NCI-H2029 treated with DMSO at 0.1 percent for 48 hours (cell line): ENCODE measurements at regions not wholly inside any gene's neighbourhood (a gene's known extent, or its start where the extent isn't known, plus 50 kb on each side); places are given as distances from the start of the nearest gene placed in this dataset.
"Not testable (repeated sequence)": the region's sequence is repeated elsewhere in the genome, so short reads cannot be mapped to it uniquely, and the experiment has no call there.

ENCODE experiments used
- DNase-seq: peaks from one replicate; lab custom pipeline; 2025; lab: John Stamatoyannopoulos, UW

DNA sequence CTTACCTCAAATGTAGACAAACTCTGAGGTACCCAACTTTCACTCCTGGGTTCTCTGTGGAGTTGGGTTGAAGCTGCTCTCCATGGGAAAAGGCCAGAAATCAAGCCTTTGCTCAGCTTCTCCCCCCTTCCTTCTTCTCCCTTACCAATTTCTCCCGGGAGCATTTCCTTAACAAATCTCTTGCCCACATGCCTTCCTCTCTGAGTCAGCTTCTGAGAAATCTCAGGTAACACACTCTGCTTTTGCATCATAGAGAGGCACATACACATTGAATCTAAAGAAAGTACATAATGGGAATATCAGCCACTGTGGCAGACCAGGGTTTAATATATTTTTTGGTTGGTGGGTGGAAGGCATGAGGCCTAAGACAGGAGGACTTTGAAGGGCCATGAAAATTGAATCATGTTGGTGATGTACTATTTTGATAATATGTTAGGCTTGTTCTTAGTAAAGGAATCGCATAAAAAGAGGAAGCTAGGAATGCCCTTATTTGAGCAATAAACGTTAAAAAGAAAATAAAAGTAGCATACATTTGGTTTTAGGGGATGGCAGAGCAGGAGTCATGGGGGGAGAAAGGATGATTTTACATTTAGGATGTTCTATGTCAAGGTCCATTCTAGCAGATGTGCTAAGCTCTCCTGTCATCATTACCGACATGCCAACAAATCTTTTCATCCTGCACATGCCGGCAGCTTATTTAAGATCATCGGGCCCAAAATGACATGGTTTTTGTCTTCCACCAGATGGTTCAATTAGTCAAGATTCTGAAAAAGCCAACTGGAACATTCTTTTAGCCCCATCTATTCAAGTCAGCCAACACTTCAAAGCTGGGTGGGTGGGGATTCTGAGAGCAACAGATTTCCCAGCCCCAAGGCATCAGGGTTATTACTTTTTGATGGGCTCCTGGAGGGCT lies 199.5 kb upstream of the CLINT1 start:
- DNase-seq, result no peak

DNA sequence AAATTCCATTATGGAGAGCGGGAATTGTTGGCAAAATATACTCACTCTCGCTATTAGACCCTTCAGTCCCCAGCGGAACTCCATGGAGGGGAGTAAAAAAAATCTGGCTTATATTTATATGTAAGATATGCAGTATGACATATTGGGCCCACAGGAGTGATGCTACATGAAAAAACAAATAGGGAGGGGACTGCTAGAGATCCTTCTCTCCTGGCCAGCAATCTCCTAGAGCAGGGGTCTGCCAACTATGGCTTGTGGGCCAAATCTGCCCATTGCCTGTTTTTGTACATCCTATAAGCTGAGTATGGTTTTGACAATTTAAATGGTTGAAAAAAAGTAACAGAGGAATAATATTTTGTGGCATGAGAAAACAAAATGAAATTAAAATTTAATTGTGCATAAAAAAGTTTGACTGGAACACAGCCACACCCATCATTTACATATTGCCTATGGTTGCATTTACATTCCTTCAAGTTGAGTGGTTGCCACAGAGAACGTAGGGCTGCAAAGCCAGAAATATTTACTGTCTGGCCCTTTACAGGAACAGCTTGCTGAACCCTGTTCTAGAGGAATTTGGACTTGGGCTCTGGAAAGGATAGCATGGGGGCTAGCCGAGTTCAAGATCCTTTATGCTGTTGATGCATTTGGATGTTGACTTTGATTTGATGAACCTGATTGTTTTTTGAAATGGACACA lies 197.3 kb upstream of the CLINT1 start:
- no peak for DNase-seq

DNA sequence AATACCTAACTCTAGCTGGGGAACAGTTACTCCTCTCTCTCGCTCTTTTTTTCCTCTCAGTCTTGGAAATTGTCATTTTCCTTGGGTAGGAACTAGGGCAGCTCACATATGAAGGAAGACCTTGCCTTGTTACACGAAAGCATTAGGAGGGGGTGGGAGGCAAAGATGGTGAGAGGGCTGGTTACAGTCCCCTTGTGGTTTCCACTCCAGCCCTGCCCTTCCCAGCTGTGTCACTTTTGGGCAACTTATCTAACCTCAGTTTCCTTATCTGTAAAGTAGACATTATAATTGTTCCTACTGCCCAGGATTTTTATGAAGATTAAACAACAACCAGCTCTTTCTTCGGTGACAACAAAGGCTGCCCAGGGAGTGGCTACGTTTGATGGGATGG lies 196.2 kb upstream of the CLINT1 start:
- no peak for DNase-seq

DNA sequence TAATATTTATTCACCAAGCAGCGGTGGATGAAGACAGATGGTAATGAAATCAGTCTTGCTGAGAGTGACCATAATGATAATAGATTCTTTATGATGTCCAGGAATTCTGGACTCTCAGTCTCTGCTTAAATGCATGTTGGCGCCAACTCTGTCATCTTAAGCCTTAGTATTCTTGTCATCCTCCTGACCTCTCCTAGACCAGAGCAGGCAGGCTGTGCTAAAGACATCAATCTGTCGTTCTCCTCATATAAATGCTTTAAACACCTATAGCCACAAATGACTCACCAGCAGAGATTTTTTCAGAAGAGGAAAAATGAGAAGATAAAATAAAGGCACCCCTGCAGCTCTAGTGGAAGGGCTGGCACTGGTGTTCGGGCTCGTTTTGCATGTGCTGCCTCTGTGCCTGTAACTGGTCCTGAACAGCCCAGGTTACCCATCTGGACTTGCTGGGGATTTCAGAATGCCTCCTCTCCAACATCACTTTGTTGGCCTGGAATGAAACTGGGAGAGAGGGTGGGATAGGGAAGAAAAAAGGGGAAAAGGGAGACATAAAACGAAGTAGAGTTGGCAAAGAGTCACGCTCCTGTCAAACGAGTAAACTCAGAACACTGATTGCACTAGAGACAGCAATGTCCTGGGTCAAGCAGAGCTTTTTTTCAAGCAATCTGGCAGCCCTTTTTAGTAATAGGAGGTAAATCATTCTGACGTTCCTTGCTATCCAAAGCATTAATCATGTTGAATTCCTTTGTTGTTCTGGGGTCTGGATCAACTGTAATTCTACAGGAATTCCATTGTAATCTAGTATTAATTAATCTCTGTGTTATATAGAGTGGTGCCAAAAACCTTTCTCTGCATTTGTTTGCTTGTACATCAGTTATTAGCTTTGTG lies 195.5 kb upstream of the CLINT1 start:
- no peak for DNase-seq

DNA sequence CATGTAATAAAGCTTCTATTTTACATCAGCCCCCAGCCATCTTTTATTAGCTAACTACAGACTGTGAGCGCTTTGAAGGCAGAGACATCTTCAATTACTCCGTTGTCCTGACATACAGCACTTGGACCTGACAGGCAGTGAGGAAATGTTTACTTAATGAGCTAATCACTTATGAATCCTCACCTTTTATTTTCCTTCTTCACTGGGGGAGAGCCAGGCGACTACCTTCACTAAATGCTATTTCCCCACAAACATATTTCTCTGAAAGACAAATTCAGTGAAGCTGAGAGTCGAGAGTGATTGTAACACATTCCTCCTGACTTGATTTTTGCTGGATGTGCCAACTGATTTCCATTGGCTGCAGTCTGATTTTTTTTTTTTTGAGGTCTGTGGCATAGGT lies 192.1 kb upstream of the CLINT1 start:
- no peak for DNase-seq

DNA sequence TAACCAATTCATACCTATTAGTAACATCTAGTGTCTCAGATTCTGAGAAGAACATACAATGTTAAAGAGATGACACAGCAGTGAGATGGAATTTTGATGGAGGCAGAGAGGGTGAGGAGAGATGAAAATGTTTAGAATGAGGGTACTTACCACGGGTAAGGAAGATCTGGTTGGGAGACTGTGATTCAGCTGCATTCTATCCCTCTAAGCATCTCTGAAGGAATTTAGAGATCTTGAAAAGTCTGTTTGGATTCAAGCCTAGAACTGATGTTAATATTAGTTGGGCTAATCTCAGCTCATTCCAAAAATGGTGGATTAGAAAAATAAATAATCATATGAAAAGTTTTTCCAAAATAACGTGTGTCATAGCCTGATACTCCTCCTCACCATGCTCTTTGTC lies 191.5 kb upstream of the CLINT1 start:
- no peak for DNase-seq

DNA sequence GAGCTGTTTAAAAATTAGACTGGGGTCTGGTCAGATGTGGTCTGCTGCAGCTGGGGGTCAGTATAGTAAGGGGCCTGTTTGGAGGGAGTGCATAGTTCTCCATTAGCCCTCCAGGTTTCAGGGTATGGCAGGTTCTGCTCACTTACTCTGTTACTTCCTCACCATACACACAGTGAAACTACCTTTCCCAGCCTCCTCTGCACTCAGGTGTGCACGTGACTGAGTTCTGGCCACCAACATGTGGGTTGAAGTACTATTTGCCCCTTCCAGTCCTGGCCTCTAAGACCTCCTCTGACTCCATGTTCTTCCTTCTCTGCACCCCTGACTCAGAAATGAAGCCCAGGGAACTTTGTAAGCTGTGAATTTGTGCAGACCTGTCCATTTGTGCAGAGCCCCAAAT lies 190.5 kb upstream of the CLINT1 start:
- no peak for DNase-seq

DNA sequence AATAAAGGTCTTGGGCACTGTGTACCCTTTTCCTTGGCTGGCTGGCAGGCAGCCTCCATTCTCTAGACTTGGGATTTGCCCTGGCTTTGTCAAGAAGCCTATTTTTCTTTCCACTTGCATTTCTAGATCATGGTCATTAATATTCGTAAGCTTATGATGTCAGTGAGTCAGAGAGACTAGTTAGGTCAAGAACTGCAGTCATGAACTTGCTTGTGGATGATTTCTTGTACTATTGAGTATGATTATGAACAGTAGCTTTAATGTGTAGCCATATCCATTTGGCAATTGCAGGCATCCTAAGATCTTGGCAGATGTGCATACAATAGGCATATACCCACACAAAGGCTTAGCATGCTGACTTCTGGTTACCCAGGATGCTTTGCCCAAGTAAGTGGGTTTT lies 186.8 kb upstream of the CLINT1 start:
- no peak for DNase-seq

DNA sequence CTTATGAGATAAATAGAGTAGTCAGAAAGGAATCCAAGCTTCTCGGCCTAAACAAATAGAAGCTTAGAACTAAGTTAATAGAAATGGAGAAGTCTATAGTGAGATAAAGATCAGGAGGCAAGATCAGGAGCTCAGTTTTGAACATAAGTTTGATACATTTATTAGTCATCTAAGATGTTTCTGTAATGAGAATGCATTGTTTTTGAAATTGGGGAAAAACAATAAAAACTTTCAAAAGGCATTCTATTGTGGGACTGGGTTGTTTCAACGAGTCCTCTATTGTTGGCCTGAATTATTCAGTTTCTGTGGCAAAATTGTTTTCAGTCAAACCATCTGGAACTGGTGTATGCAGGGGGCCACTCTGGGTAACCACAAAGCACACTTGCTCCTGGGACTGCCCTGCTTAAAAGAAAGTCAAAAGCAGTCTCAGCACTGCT lies 181.0 kb upstream of the CLINT1 start:
- no peak for DNase-seq

DNA sequence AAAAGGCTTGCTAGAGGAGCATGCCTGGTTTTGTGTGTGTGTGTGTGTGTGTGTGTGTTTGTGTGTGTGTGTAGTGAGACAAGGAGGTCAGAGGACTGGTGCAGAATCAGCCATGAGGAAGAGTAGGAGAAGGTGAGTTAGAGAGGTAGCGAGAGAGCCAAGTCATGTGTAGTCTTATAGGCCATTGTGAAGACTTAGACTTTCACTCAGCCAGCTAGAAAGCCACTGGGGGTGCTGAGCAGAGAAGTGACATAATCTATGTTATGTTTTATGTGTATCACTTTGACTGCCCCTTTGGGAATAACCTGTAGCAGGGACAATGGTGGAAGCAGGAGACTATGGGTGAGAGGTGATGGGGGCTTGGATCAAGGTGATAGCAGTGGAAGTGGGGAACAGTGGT lies 180.5 kb upstream of the CLINT1 start:
- no peak for DNase-seq

DNA sequence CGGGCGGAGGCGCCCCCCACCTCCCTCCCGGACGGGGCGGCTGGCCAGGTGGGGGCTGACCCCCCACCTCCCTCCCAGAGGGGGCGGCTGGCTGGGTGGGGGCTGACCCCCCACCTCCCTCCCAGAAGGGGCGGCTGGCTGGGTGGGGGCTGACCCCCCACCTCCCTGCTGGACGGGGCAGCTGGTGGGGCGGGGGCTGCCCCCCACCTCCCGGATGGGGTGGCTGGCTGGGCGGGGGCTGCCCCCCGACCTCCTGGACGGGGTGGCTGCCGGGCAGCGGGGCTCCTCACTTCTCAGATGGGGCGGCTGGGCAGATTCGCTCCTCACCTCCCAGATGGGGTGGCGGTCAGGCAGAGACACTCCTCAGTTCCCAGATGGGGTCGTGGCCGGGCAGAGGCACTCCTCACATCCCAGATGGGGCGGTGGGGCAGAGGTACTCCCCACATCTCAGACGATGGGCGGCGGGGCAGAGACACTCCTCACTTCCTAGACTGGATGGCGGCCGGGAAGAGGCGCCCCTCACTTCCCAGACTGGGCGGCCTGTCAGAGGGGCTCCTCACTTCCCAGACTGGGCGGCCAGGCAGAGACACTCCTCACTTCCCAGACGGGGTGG lies 178.1 kb upstream of the CLINT1 start:
- not testable (repeated sequence) for DNase-seq

DNA sequence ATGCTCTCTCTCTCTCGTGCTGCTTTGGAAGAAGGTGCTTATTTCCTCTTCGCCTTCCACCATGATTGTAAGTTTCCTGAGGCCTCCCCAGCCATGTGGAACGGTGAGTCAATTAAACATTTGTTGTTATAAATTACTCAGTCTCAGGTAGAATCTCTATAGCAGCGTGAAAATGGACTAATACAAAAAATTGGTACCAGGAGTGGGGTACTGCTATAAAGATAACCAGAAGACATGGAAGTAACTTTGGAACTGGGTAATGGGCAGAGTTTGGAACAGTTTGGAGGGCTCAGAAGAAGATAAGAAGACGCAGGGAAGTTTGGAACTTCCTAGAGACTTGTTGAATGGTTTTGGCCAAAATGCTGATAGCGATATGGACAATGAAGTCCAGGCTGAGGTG lies 175.6 kb upstream of the CLINT1 start:
- DNase-seq, result not testable (repeated sequence)

DNA sequence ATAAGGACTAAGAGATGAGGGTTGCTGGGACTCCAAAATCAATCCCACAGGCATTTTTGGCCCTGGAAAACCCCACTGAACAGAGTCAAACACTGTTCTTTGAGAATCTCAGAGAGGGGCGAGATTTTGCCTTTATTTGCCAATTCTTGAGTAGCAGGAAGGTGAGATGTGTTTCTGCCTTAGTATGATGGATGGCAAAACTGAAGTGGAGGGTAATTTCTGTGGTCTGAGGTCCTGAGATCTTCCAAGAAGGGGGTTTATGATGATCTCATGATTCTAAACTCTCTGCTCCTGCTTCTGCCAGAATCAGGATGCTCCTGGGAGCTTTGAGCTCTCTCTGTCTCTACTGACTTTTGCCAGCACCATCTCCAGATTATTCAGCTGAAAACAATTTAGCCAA lies 174.8 kb upstream of the CLINT1 start:
- no peak for DNase-seq

DNA sequence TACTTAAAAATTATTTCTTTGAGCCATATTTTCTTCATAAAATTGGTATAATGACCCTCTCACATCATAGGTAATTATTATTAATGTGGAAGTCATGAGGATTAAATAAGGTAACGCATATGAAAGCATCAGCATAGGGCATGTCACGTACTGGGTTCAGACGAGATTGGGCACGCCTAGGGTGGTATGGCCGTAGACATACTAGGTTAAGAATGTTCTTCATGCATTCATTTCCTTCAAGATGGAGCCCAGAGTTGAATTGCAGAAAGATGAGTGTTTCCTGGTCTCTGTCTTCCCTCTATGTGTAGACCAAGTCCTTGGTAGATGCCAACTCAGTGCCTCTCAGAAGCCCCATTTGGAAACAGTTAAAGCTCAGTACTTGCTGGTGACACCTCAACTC lies 174.1 kb upstream of the CLINT1 start:
- no peak for DNase-seq

DNA sequence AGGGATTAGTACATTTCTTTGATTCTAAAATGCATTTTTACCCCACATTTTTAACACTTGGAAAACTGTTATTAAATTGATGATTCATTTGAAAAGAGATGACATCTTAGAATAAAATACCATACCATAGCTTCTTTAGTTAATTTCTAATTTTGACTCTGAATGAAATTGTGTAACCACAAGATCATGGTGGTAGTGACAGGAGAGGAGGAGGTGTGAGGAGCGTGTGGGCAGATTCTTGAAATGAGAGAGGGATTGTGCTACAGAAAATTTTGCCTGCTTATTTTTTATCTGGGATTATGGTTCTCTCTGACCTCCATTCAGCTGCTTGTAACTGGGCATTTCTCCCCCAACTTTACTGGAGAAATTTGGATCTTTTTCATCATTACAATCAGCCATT lies 173.3 kb upstream of the CLINT1 start:
- no peak for DNase-seq

DNA sequence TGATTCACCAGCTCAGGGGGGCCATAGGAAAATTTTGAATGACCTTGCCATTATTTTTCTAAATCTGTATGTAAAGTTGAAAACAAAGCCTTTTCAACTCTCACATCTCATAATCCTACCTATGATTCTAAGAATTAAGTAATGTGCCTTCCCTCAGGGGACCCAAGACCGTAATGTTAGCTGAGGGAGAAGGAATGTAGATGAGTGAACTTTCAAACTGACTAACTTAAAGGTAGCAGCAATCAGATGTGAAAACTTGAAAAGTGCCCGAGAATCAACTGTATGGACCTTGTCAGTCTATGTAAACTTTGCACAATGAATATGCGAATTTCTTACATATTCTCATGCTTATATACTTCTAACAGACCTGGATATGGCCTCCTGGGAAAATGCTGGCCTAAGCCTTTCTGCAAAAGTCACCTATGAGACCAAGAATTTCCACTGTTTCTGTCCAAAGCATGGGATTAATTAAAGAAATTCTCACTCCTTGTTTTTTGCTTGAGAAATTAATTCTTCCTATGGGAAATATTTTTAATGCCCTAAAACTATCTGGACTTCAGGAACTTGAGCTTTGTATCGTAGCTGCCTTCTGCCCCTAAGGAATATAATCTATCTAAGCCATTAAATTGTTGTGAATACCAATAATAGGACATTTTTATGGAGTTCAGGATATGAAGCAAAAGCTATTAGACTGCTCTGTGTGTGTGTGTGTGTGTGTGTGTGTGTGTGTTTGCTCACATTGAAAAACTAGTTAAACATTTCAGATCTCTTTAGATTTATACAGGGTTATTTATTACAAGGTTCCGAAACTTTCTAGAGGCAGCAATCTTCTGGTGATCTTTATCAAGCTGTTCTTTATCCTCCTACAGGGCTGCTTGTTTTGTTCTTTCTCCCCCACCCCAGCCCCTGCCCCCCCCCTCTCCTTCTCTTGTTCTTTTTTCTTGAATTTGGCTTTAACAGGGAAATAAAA lies 169.1 kb upstream of the CLINT1 start:
- DNase-seq, result no peak

DNA sequence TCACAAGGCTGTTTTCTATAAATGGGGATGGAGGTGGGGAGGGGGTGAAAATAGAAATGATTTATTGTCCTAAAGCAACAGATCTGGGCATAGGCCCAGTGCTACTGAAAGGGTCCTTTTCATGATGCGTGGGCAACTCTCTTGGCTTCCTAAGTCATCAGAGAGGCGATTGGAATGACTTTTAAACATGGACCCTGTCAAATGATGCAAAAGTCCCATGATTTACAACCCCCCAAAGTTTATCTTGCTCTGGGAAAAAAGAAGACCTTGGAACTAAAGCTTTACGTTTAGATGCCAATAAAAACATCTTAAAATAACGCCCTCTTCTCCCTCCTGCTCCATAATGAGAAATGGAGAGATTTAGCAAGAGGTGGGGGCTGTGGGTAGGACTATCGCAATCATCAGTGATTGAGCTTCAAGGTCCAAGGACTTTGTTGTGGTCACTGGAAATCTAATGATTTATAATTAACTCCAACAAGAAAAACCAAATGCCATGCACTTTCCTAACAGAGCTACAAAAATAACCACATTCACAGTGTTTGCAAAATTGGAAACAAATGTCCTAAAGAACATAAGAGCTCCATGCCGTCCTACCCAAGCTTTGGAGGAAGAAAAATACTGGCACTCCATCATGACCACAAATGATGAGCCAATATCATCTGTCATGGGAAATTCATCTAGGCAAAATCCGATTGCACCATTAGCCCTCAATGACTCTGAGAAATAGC lies 167.5 kb upstream of the CLINT1 start:
- no peak for DNase-seq

DNA sequence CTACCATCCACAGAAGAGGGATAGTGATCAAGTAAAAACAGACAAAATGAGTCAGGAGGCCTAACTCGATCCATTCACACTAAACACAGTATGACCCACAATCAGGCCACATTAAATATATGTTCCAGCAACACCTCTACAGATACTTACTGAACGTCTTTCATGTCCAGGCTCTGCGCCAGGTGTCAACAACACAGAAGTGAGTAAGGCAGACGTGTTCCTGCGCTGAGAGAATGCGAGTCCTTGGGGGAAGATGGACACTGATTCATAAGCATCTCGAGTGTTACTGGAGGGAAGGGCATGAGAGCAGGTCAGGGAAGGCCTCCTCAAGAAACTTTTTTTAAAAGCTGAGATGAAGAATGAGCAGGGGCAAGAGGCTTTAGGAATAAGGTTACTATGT lies 164.3 kb upstream of the CLINT1 start:
- no peak for DNase-seq

DNA sequence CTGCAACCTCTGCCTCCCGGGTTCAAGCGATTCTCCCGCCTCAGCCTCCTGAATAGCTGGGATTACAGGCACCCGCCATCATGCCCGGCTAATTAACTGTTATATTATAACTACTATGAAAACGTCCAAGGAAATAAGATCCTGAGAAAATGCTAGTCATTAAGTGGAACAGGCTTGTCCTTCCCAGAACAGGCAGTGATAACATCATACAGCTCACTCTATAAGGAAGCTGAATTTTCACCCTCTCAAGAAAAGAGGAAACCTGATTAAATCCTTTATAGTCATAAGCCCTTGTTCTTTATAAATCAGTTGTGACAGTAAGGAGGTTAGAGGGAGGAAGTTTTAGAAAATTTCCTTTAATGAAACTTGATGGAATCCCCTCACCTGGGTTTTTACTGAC lies 163.9 kb upstream of the CLINT1 start:
- DNase-seq, result no peak

DNA sequence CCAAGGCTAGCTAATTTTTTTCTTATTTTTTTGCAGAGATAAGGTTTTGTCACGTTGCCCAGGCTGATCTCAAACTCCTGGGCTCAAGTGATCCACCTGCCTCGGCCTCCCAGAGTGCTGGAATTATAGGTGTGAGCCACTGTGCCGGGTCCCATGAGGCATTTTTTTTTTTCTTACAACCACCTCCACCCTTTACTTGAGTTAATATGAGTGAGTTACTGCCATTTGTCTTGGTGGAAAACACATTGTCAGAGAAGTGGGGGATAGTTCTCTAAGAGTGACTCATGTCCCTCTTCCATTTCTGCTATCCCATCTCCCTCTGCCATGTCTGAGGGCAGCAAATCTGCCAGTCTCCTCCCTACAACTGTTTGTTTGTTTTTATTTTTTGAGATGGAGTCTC lies 163.4 kb upstream of the CLINT1 start:
- no peak for DNase-seq
